WTC11 (cell line): ENCODE measurements at regions not wholly inside any gene's neighbourhood (a gene's known extent, or its start where the extent isn't known, plus 50 kb on each side); places are given as distances from the start of the nearest gene placed in this dataset.

Source experiments
- CREM ChIP-seq: sonication (generic); formaldehyde crosslinking; IDR thresholded peaks from 2 replicates; pipeline ENCODE4 v1.8.1; 2022; ENCODE audit warnings: mild to moderate bottlenecking, missing genetic modification reagents, moderate library complexity
- FOXK1 ChIP-seq: sonication (generic); formaldehyde crosslinking; IDR thresholded peaks from 2 replicates; pipeline ENCODE4 v1.8.0; 2022; ENCODE audit warnings: mild to moderate bottlenecking, moderate library complexity, missing genetic modification reagents
- SP1 ChIP-seq: sonication (generic); formaldehyde crosslinking; conservative IDR thresholded peaks from 2 replicates; pipeline ENCODE4 v1.8.1; 2022; ENCODE audit warnings: missing genetic modification reagents
- ZNF423 ChIP-seq: fragments of 250-450 bp; sonication (Bioruptor Pico); IDR thresholded peaks from 2 replicates; pipeline ENCODE4 v2.1.2; 2022; ENCODE audit warnings: mild to moderate bottlenecking, moderate library complexity
- TF ChIP-seq, protein P1 (sequence below): sonication (generic); formaldehyde crosslinking; conservative IDR thresholded peaks from 2 replicates; pipeline ENCODE4 v1.8.1; 2022; ENCODE audit warnings: mild to moderate bottlenecking, missing genetic modification reagents
- TF ChIP-seq, protein P2 (sequence below): sonication (generic); formaldehyde crosslinking; IDR thresholded peaks from 2 replicates; pipeline ENCODE4 v1.8.0; 2022; ENCODE audit warnings: mild to moderate bottlenecking, missing genetic modification reagents
- TF ChIP-seq, protein P3 (sequence below): fragments of 200-600 bp; IDR thresholded peaks from 2 replicates; pipeline ENCODE4 v1.8.0; 2022; ENCODE audit warnings: antibody characterized with exemption

DNA sequence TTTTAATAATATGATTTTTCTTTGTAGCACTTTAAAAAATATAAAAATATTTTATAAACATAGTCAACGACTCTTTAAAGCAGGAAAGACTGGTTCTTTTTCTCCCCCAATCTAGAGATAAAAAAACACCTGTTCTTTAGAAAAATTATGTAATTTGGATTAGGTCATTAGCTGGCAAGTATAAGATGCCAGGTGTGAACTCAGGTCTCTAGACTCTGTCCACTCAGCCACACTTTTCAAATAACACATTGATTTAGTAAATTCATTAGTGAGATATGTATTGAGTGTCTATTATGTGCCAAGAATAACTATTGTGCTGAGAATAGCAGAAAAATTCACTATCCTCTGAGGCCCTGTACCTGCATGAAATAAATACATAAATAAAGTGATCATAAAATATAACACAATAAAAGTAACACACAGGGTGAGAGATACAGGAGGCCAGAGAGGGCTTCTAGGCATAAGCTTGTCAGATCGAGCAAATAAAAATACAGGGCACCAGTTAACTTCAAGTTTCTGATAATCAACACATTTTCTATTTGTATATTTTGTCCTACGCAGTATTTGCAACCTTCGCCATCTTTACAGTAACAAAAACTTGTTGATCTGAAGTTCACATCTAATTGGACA, 867.1 kb upstream of the GBE1 start:
- TF ChIP-seq CREM (CRISPR knock-in tag) (no peak), SP1 (CRISPR knock-in tag) (no peak), FOXK1 (CRISPR knock-in tag) (no peak), ZNF423 (CRISPR knock-in tag) (no peak)
- TF ChIP-seq, protein P1, sequence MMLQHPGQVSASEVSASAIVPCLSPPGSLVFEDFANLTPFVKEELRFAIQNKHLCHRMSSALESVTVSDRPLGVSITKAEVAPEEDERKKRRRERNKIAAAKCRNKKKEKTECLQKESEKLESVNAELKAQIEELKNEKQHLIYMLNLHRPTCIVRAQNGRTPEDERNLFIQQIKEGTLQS (CRISPR knock-in tag): no peak
- TF ChIP-seq, protein P2, sequence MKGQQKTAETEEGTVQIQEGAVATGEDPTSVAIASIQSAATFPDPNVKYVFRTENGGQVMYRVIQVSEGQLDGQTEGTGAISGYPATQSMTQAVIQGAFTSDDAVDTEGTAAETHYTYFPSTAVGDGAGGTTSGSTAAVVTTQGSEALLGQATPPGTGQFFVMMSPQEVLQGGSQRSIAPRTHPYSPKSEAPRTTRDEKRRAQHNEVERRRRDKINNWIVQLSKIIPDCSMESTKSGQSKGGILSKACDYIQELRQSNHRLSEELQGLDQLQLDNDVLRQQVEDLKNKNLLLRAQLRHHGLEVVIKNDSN (CRISPR knock-in tag): no peak
- TF ChIP-seq, protein P3, sequence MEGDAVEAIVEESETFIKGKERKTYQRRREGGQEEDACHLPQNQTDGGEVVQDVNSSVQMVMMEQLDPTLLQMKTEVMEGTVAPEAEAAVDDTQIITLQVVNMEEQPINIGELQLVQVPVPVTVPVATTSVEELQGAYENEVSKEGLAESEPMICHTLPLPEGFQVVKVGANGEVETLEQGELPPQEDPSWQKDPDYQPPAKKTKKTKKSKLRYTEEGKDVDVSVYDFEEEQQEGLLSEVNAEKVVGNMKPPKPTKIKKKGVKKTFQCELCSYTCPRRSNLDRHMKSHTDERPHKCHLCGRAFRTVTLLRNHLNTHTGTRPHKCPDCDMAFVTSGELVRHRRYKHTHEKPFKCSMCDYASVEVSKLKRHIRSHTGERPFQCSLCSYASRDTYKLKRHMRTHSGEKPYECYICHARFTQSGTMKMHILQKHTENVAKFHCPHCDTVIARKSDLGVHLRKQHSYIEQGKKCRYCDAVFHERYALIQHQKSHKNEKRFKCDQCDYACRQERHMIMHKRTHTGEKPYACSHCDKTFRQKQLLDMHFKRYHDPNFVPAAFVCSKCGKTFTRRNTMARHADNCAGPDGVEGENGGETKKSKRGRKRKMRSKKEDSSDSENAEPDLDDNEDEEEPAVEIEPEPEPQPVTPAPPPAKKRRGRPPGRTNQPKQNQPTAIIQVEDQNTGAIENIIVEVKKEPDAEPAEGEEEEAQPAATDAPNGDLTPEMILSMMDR: no peak
